HG03060 (cell line): ENCODE measurements at regions not wholly inside any gene's neighbourhood (a gene's known extent, or its start where the extent isn't known, plus 50 kb on each side); places are given as distances from the start of the nearest gene placed in this dataset.

Experiments
- ATAC-seq: cut with Tn5 transposase; IDR thresholded peaks from one replicate; pipeline ENCODE4 v1.9.1; 2021; ENCODE audit warnings: low read depth, moderate number of reproducible peaks; ENCODE audit not compliant: unreplicated experiment

DNA sequence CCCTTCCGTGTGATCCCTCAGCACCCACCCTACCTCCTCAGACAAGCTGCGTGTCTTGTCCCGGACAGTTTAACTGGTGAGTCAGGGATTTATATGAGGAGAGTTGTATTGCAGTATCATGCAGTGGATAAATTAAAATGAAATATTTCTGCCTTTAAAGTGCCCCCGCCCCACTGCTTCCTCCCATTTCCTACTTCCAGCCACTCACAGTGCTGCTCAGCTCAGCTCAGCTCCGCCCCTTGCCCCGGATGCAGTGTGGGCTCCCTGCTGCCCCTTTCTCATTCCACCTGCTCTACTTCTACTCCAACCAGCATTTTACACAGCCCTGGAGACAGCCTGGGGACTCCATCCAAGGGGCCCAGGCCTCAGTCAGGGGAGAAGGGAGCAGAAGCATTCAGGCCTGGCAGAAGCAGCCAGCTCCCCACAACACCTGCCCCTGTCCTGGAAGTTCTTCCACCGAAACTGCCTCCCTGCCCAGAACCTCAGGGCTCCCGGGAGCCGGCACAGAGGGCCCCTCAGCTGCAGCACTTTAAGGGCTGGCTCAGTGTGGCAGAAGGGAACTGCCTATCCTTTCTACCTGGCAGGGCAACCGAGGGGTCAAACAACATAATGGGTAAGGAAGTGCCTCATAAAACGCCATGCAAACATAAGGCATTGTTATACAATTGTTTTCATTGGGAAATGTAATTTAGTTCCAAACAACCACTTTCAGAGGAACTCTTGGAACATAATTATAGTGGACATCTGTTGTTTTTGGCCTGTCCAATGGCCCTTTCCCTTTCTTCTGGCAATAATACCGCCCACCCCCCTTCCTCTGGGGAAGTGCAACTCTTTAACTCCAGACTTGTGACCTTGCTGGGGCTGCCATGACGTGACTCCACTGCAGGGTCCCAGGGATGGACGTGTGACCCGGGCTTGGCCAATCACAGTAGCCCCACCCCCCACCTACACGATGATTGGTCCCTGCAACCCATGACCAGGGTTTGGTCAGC, 102.3 kb downstream of the LIPG start:
- no peak for ATAC-seq

DNA sequence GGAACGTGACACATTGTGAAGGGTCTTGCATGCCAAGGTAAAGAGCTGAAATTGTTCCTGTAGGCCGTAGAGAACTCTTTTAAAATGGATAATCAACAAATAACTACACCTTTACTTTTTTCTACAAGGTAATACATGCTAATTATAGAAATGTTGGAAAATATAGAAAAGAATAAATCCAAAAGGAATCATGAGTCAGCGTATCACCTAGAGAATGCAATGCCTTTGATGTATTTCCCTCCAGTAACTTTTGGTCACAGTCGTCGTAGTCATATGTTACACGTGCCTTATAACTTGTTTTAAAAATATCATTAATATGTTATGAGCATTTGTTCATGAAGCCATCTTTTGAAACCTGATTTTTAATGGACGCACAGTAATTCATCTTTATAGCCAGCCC, 100.6 kb downstream of the LIPG start:
- no peak for ATAC-seq

DNA sequence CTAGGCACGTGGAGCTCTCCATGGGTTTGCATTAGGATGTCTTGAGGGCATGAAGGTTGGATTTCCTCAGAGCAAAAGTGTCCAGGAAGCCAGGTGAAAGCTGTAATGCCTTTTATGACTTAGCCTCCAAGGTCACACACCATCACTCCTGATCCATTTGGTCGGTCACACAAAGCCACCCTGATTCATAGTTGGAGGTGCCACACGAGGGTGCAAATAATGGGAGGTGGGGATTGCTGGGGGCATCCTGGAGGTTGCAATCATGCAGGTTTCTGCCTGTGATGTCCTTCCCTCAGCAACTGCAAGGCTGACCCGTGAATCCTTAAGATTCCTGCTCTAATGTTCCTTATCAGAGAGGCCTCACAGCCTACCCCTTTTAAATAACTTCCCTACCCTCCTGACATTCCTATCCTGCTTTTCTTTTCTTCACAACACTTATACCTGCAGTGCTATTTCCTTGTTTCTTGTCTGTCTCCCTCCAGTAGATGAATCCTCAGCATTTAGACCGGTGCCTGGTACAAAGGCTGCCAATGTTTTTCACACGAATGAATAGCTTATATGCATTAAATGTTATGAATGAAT, 97.1 kb downstream of the LIPG start:
- ATAC-seq: no peak

DNA sequence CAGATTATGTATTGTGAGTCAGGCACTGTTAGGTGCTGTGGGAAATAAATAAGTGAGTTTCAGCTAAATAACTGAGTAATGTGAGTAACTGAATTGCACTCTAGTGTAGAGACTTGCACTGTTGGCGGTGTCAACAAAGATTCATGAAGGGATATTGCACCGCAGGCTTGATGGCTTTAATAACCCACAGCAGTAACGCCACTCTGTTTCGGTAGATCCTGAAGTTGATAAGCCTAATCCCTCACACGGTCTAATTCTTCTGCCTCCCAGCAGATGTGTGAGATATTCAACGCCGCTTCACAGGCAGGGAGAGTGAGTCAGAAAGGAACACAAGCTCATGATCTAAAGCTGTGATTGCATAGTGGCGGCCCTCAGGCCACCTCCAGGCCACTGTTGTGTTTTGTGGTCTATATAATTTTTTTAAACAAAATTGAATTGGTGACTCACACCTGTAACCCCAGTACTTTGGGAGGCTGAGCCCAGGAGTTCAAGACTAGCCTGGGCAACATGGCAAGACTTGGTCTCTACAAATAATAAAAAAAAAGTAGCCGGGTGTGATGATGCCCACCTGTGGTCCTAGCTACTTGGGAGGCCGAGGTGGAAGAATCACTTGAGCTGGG, 94.3 kb downstream of the LIPG start:
- ATAC-seq: no peak

DNA sequence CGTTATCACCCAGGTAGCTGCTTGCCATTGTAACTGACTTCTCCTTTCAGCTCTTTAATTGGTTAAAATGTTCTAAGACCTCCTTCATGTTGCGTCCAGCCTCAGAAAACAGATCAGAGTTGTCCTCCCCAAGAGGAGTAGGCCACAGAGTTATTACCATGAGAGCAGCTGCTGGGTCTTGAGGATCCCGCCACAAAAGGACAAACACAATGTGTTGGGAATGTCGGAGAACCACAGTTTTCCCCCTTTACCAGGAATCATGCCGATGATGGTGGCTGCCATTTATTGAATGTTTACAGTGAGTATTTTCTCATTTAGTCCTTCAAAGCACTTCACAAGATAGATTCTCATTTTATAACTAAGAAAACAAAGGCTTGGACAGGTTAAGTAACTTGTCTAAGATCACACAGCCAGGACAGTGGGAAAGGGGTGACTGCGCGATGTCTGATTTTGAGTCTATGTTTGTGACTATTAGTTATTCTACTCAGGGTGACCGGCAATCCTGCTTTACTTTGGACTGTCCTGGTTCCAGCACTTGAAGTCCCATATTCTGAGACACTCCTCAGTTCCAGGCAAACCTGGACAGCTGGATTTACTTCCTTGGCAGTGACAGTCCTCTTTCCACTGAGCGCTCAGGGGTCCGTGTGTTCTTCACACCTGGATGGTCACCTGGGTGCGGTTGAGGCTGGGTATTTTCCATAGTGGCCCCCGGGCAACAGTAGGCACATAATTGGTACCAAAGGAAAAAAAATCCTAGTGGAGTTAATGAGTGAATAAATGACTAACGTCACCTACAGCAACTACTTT, 93.6 kb downstream of the LIPG start:
- ATAC-seq: no peak

DNA sequence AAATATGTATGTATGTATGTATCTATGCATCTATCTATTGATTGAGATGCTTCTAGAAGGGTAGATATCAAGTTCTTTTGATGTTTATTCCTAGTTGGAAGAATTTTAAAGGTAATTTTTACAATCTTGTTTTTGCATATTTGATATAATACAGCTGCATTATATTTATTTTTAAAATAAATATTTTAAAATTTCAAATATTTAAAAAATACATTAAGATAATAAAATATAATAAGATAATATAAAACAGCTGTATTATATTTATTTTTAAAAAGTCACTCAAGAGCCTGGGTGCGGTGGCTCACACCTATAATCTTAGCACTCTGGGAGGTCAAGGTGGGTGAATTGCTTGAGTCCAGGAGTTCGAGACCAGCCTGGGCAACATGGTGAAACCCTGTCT, 92.5 kb downstream of the LIPG start:
- ATAC-seq: no peak

DNA sequence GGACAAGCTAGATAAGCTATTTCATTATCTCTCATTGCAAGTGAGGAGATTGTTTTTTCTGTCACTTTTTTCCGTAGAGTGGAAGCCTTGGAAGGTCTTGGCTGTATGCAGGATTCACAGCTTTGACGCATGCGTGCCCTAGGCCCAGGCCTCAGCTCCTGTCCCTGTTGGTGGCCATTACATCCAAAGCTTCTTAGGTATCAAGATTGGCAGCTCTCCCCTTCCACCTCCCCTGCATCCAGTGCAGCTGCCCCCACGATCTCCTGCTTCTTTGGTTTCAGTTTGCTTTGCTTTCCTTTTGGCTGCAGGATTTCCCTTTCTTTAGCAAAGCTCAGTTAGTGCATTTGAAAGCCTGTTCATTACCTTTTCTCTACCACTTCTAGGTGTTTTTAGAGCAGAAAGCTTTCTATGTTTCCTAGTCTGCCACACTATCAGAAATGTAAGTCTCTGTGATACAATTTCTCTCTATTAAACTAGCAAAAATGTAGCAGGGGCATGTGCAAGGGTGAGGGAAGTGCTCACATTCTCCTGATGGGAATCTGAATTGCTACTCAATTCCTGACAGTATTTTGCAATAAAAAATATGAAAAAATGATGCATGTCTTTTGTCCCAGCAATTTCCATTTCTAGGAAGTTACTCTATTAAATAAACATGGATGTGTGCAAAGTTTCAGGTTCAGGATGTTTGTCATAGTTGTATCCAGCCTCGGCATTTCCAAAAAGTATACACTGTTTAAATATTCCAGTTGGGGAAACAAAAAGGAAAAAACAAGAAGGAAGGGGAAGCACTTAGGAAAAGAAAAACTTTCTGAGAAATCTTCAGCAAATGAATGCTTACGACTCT, 91.2 kb downstream of the LIPG start:
- ATAC-seq: no peak

DNA sequence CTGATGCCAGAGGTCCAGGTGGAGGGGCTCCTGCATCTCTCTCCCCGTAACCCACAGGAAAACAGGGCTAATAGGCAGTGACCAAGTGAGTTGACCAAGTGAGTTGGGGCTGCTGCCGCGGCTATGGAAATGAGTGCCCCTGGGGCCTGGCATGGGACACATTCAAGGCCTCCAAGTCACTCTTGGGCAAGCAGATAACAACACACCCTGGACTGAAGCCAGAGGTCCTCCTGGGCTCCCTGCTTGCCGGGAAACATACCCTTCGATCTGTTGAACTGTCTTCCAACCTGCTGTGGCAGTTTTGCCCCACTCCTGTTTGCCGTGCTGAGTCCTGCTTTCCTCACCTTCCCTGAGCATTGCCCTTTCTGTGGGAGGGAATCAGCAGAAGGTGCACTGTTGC, 89.2 kb downstream of the LIPG start:
- no peak for ATAC-seq

DNA sequence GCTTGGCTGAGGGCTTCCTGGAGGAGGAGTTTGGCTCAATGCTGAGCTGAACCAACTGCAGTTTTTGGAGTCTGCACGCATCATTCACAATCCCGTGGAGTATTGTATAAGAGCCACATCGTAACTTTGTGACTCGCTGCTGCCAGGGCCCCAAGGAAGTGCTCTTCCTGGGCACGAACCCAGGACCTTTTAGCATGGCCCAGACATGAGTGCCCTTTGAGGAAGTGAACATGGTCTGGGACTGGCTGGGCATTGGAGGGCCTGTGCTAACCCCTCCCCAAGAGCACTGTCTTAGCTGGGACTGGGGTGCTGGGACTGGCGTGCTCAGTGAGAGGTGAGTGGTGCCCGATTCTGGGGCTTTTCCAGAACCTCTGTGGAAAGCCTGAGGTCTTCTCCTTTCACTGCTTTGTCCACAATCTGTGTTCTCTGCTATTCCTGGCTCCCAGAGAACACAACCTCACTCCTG, 88.6 kb downstream of the LIPG start:
- no peak for ATAC-seq

DNA sequence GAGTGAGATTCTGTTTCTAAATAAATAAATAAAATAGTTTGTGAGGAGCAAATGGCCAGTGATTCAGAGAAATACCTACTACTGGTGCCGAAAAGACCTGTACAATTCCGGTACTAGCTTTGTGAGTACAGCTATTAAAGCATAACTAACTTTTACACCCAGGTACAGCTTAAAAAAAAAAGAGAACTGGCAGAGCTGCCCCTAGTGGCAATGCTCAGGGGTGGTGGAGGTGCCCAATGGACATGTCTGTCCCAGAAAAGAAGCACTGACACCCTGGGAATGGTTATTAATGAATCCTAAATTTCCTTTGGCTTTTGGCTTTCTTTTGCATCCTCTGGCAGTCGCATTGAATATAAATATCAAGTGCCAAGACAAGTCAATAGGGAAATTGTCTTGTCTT, 87.0 kb downstream of the LIPG start:
- no peak for ATAC-seq
